ENCODE measurements at regions not wholly inside any gene's neighbourhood (a gene's known extent, or its start where the extent isn't known, plus 50 kb on each side); places are given as distances from the start of the nearest gene placed in this dataset.

- TF ChIP-seq CTCF (IDR thresholded peaks at IDR 0.05; ENCODE audit: insufficient read depth, low read length) (no peak), REST (IDR thresholded peaks at IDR 0.05; ENCODE audit: insufficient replicate concordance, low read depth) (no peak), POLR2AphosphoS5 (IDR thresholded peaks at IDR 0.05; ENCODE audit: low read depth) (no peak), GABPA (IDR thresholded peaks at IDR 0.05; ENCODE audit: low read depth) (no peak), SPI1 (IDR thresholded peaks at IDR 0.05; ENCODE audit: borderline replicate concordance, low read depth) (no peak)
Observed at GRCh38 chr2:71792926-71793761, 339.8 kb downstream of the DYSF start.

Data from HL-60 (cell line).